SK-N-SH (cell line): ENCODE measurements at regions not wholly inside any gene's neighbourhood (a gene's known extent, or its start where the extent isn't known, plus 50 kb on each side); places are given as distances from the start of the nearest gene placed in this dataset.

Source experiments
- CTCF ChIA-PET: fragments of 300-600, 350-600 bp; formaldehyde crosslinking; extraction: SDS; loops from one replicate; lab custom pipeline; 2021; lab: Yijun Ruan, JAX
- POLR2A ChIA-PET: fragments of 350-600 bp; sonication (Branson Sonifier 250); formaldehyde crosslinking; extraction: SDS; loops from one replicate; lab custom pipeline; 2020; ENCODE audit warnings: antibody characterized with exemption, inconsistent platforms; lab: Yijun Ruan, JAX
- DNase-seq: peaks from one replicate; pipeline ENCODE4 v3.0.0; 2012
- H2AFZ ChIP-seq: fragments of 200-600 bp; sonication (generic); 2 replicates; pipeline ENCODE4 v1.8.1; 2016; ENCODE audit warnings: antibody characterized with exemption, mild to moderate bottlenecking, low read depth
- H3F3A ChIP-seq: fragments of 200-600 bp; sonication (generic); replicated peaks from 2 replicates; pipeline ENCODE3; 2016; ENCODE audit warnings: antibody characterized with exemption, mild to moderate bottlenecking; ENCODE audit not compliant: insufficient read depth
- H3K27ac ChIP-seq, 2 experiments: fragments of 200-500 bp in 1 of 2; fragments of 200-600 bp in 1 of 2; sonication (Bioruptor generic) in 1 of 2; sonication (generic), shearing (Covaris generic) in 1 of 2; 2 replicates each; pipeline versions ENCODE4 v1.5.1 to v1.6.1; 2014 to 2016; ENCODE audit warnings: low read depth in 2 of 2, inconsistent platforms in 1 of 2, low read length in 1 of 2, mild to moderate bottlenecking in 1 of 2, mixed read lengths in 1 of 2
- H3K27me3 ChIP-seq: fragments of 200-600 bp; sonication (generic), shearing (Covaris generic); 2 replicates; pipeline ENCODE4 v1.6.1; 2016; ENCODE audit warnings: mixed run types; ENCODE audit not compliant: insufficient read depth
- H3K36me3 ChIP-seq, 2 experiments: fragments of 200-500 bp in 1 of 2; fragments of 200-600 bp in 1 of 2; sonication (Bioruptor generic) in 1 of 2; sonication (generic) in 1 of 2; replicated peaks in 1 of 2; 2 replicates each; pipeline versions ENCODE3 to v1.5.1; 2014 to 2016; ENCODE audit warnings: low read length in 1 of 2, mild to moderate bottlenecking in 1 of 2; ENCODE audit not compliant: insufficient read depth in 2 of 2, control insufficient read depth in 1 of 2
- H3K4me1 ChIP-seq, 2 experiments: fragments of 200-500 bp in 1 of 2; fragments of 200-600 bp in 1 of 2; sonication (Bioruptor generic) in 1 of 2; sonication (generic), shearing (Covaris generic) in 1 of 2; 2 replicates each; pipeline versions ENCODE4 v1.5.1 to v1.6.1; 2014 to 2016; ENCODE audit warnings: low read depth in 1 of 2, low read length in 1 of 2, mixed run types in 1 of 2; ENCODE audit not compliant: insufficient read depth in 2 of 2, control insufficient read depth in 1 of 2
- H3K4me2 ChIP-seq: fragments of 200-600 bp; sonication (generic), shearing (Covaris generic); 2 replicates; pipeline ENCODE4 v1.6.1; 2017; ENCODE audit warnings: mixed run types
- H3K4me3 ChIP-seq, 2 experiments: fragments of 200-500 bp in 1 of 2; fragments of 200-600 bp in 1 of 2; sonication (Bioruptor generic) in 1 of 2; sonication (generic), shearing (Covaris generic) in 1 of 2; 2 replicates each; pipeline versions ENCODE4 v1.5.1 to v1.8.1; 2014 to 2016; ENCODE audit warnings: low read depth in 2 of 2, inconsistent platforms in 1 of 2, low read length in 1 of 2, mild to moderate bottlenecking in 1 of 2, mixed read lengths in 1 of 2, moderate library complexity in 1 of 2
- H3K79me2 ChIP-seq: fragments of 200-600 bp; sonication (generic); 2 replicates; pipeline ENCODE4 v1.8.1; 2017; ENCODE audit warnings: mild to moderate bottlenecking; ENCODE audit not compliant: insufficient read depth
- H3K9ac ChIP-seq: fragments of 200-600 bp; sonication (generic); 2 replicates; pipeline ENCODE4 v1.6.1; 2017; ENCODE audit warnings: mixed run types
- H3K9me2 ChIP-seq: fragments of 200-600 bp; sonication (generic); 2 replicates; pipeline ENCODE4 v1.6.1; 2017; ENCODE audit warnings: mixed run types
- H3K9me3 ChIP-seq: fragments of 200-600 bp; sonication (generic); 2 replicates; pipeline ENCODE4 v1.6.1; 2017; ENCODE audit warnings: mixed run types, mild to moderate bottlenecking, moderate library complexity
- H4K20me1 ChIP-seq: fragments of 200-600 bp; sonication (generic); 2 replicates; pipeline ENCODE4 v1.6.1; 2017; ENCODE audit warnings: mild to moderate bottlenecking, mixed run types; ENCODE audit not compliant: insufficient read depth
- CHD2 ChIP-seq: fragments of 150-350 bp; IDR thresholded peaks from 2 replicates; pipeline ENCODE4 v1.6.1; 2018; ENCODE audit warnings: low read length; ENCODE audit not compliant: partially characterized antibody
- EP300 ChIP-seq, 2 experiments: IDR thresholded peaks; 2 replicates each; pipeline versions ENCODE4 v1.4.0 to v1.6.1; 2012; ENCODE audit warnings: borderline replicate concordance in 1 of 2, low read depth in 1 of 2, low read length in 1 of 2
- EZH2phosphoT487 ChIP-seq: fragments of 200-600 bp; sonication (generic); IDR thresholded peaks from 2 replicates; pipeline ENCODE4 v1.6.1; 2017; ENCODE audit warnings: low read depth, mixed run types, mild to moderate bottlenecking, antibody characterized with exemption, moderate library complexity, borderline replicate concordance
- FOXM1 ChIP-seq: IDR thresholded peaks from 2 replicates; pipeline ENCODE4 v1.4.0; 2012; ENCODE audit warnings: low read depth, mild to moderate bottlenecking
- GABPA ChIP-seq: IDR thresholded peaks from 2 replicates; pipeline ENCODE4 v1.4.0; 2012; ENCODE audit warnings: low read depth, mild to moderate bottlenecking
- GATA2 ChIP-seq: sonication (generic); formaldehyde crosslinking; IDR thresholded peaks from 2 replicates; pipeline ENCODE4 v1.5.0; 2020; ENCODE audit warnings: mild to moderate bottlenecking, missing genetic modification reagents
- IRF3 ChIP-seq: fragments of 150-350 bp; IDR thresholded peaks from 2 replicates; pipeline ENCODE4 v1.6.1; 2016; ENCODE audit warnings: mild to moderate bottlenecking, low read depth, low read length
- JUND ChIP-seq: IDR thresholded peaks from 2 replicates; pipeline ENCODE4 v1.4.0; 2012
- MXI1 ChIP-seq: IDR thresholded peaks from 2 replicates; pipeline ENCODE4 v1.6.1; 2012; ENCODE audit warnings: mild to moderate bottlenecking, low read depth, low read length, improper control_type of control experiment
- NFIC ChIP-seq: IDR thresholded peaks from 2 replicates; pipeline ENCODE4 v1.4.0; 2012; ENCODE audit warnings: borderline replicate concordance
- NRF1 ChIP-seq: IDR thresholded peaks from 2 replicates; pipeline ENCODE4 v1.6.1; 2012; ENCODE audit warnings: low read depth, mild to moderate bottlenecking, low read length
- POLR2AphosphoS5 ChIP-seq: IDR thresholded peaks from 2 replicates; pipeline ENCODE4 v1.6.1; 2012; ENCODE audit warnings: low read depth, low read length
- RAD21 ChIP-seq: IDR thresholded peaks from 2 replicates; pipeline ENCODE4 v1.6.1; 2012; ENCODE audit warnings: mild to moderate bottlenecking, low read length
- RFX5 ChIP-seq: IDR thresholded peaks from 2 replicates; pipeline ENCODE4 v1.6.1; 2012; ENCODE audit warnings: mild to moderate bottlenecking, improper control_type of control experiment, low read length
- SMC3 ChIP-seq: IDR thresholded peaks from 2 replicates; pipeline ENCODE4 v1.6.1; 2012; ENCODE audit warnings: low read depth, low read length, improper control_type of control experiment
- TAF1 ChIP-seq: IDR thresholded peaks from 2 replicates; pipeline ENCODE4 v1.6.1; 2012; ENCODE audit warnings: low read depth, mild to moderate bottlenecking, low read length, moderate library complexity, borderline replicate concordance
- TCF12 ChIP-seq: IDR thresholded peaks from 2 replicates; pipeline ENCODE4 v1.4.0; 2012
- USF2 ChIP-seq: fragments of 150-350 bp; IDR thresholded peaks from 2 replicates; pipeline ENCODE4 v1.6.1; 2017; ENCODE audit warnings: antibody characterized with exemption, low read length, low read depth, borderline replicate concordance
- WGBS: methylation state at CpG from one replicate; pipeline ENCODE4 v1.1.6; 2017; ENCODE audit warnings: low lambda C conversion rate; 5-methylcytosine and 5-hydroxymethylcytosine counted together
- TF ChIP-seq, protein P1 (sequence below): fragments of 200-600 bp; sonication (generic); IDR thresholded peaks from 2 replicates; pipeline ENCODE4 v1.6.1; 2017; ENCODE audit warnings: antibody characterized with exemption, mild to moderate bottlenecking, moderate library complexity
- TF ChIP-seq, protein P2 (sequence below): IDR thresholded peaks from 2 replicates; pipeline ENCODE4 v1.4.0; 2012; ENCODE audit warnings: low read depth, borderline replicate concordance

- TF ChIP-seq USF2: no peak
- TF ChIP-seq RAD21: no peak
Measured at GRCh38 chr6:66913657-66914056, 1206.6 kb upstream of the EYS start (continued).

DNA sequence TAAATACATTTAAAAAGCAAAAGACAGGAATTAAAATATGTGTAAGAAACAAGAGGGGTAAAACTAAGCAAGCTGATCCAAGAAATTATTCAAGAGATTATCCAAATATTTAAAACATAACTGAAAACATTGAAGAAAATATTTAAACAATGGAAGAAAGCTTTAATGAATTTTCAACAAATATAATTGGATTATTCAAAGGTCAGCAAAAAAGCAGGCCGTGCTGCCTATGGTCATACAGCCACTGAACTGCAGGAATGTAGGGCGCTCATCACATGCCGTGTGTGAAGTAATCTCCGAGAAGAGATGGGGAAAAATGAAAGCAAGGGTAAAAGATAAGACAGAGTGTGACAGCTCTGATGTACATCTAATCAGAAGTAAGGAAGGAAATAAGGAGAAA, 1195.4 kb upstream of the EYS start:
- Histone ChIP-seq H3K4me3 (no peak overlapping the region), H3F3A (no peaks in the 10 kb centered on the region), H3K4me2 (no peak overlapping the region), H3K9me2 (no peaks in the 10 kb centered on the region), H4K20me1 (no peaks in the 10 kb centered on the region), H3K79me2 (no peaks in the 10 kb centered on the region), H3K4me1 (no peaks in the 10 kb centered on the region), H3K9ac (no peak overlapping the region), H3K27me3 (no peaks in the 10 kb centered on the region), H2AFZ (no peak overlapping the region), H3K9me3 (no peaks in the 10 kb centered on the region), H3K27ac (no peak overlapping the region), H3K36me3 (no peaks in the 10 kb centered on the region)
- DNase-seq: no peak
- 11% methylated on average over 4 of the region's 4 CpGs for WGBS
- no peak for TF ChIP-seq NFIC
- TF ChIP-seq NRF1: no peak
- no peak for TF ChIP-seq RAD21
- TF ChIP-seq GABPA: no peak
- no peak for TF ChIP-seq IRF3
- TF ChIP-seq POLR2AphosphoS5: no peak
- TF ChIP-seq FOXM1: no peak
- TF ChIP-seq MXI1: no peak
- TF ChIP-seq JUND: no peak
- ChIA-PET CTCF (interaction anchor here (0.9 kb wide), 1 partner anchor 28 kb away, joined by 3 read pairs; no protein-coding TSS in a partner anchor), POLR2A (no interaction called here)

- H3K36me3 ChIP-seq: no peaks in the 10 kb centered on the region
- H2AFZ ChIP-seq: no peak overlapping the region
- 41% methylated on average over 7 of the region's 8 CpGs for WGBS
- no peaks in the 10 kb centered on the region for H3K4me1 ChIP-seq
- no peaks in the 10 kb centered on the region for H3K9me2 ChIP-seq
- H4K20me1 ChIP-seq: no peaks in the 10 kb centered on the region
- no peak overlapping the region for H3K4me3 ChIP-seq
- H3K27me3 ChIP-seq: no peaks in the 10 kb centered on the region
- DNase-seq: no peak
- H3F3A ChIP-seq: no peaks in the 10 kb centered on the region
- H3K9me3 ChIP-seq: no peaks in the 10 kb centered on the region
- H3K27ac ChIP-seq: no peak overlapping the region
- no peak overlapping the region for H3K9ac ChIP-seq
- no peak overlapping the region for H3K4me2 ChIP-seq
- POLR2A ChIA-PET: no interaction called here
- H3K79me2 ChIP-seq: no peaks in the 10 kb centered on the region
- CTCF ChIA-PET: no interaction called here
- TF ChIP-seq SMC3 (no peak), POLR2AphosphoS5 (no peak), MXI1 (no peak), NRF1 (no peak), EP300 (IDR thresholded peaks at IDR 0.05; ENCODE audit: borderline replicate concordance in 1 of 2, low read depth in 1 of 2, low read length in 1 of 2) (no peak), RFX5 (no peak), CHD2 (no peak), GATA2 (CRISPR knock-in tag) (no peak), EZH2phosphoT487 (no peak), TAF1 (no peak), TCF12 (no peak), JUND (no peak)
- TF ChIP-seq, protein P1, sequence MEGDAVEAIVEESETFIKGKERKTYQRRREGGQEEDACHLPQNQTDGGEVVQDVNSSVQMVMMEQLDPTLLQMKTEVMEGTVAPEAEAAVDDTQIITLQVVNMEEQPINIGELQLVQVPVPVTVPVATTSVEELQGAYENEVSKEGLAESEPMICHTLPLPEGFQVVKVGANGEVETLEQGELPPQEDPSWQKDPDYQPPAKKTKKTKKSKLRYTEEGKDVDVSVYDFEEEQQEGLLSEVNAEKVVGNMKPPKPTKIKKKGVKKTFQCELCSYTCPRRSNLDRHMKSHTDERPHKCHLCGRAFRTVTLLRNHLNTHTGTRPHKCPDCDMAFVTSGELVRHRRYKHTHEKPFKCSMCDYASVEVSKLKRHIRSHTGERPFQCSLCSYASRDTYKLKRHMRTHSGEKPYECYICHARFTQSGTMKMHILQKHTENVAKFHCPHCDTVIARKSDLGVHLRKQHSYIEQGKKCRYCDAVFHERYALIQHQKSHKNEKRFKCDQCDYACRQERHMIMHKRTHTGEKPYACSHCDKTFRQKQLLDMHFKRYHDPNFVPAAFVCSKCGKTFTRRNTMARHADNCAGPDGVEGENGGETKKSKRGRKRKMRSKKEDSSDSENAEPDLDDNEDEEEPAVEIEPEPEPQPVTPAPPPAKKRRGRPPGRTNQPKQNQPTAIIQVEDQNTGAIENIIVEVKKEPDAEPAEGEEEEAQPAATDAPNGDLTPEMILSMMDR: no peak
- TF ChIP-seq, protein P2, sequence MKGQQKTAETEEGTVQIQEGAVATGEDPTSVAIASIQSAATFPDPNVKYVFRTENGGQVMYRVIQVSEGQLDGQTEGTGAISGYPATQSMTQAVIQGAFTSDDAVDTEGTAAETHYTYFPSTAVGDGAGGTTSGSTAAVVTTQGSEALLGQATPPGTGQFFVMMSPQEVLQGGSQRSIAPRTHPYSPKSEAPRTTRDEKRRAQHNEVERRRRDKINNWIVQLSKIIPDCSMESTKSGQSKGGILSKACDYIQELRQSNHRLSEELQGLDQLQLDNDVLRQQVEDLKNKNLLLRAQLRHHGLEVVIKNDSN: no peak
Measured at GRCh38 chr6:66900133-66901083, 1193.4 kb upstream of the EYS start.
